PC-3 (cell line): ENCODE measurements at regions not wholly inside any gene's neighbourhood (a gene's known extent, or its start where the extent isn't known, plus 50 kb on each side); places are given as distances from the start of the nearest gene placed in this dataset.

Experiments used
- EZH2phosphoT487 ChIP-seq: fragments of 300-600 bp; sonication (generic); IDR thresholded peaks from 2 replicates; pipeline ENCODE4 v1.6.1; 2018; ENCODE audit warnings: mild to moderate bottlenecking, antibody characterized with exemption, low read length, borderline replicate concordance
- TF ChIP-seq, protein P1 (sequence below): fragments of 300-600 bp; sonication (generic); conservative IDR thresholded peaks from 2 replicates; pipeline ENCODE4 v1.5.1; 2017; ENCODE audit warnings: antibody characterized with exemption, low read depth, mild to moderate bottlenecking, low read length

- TF ChIP-seq, protein P1, sequence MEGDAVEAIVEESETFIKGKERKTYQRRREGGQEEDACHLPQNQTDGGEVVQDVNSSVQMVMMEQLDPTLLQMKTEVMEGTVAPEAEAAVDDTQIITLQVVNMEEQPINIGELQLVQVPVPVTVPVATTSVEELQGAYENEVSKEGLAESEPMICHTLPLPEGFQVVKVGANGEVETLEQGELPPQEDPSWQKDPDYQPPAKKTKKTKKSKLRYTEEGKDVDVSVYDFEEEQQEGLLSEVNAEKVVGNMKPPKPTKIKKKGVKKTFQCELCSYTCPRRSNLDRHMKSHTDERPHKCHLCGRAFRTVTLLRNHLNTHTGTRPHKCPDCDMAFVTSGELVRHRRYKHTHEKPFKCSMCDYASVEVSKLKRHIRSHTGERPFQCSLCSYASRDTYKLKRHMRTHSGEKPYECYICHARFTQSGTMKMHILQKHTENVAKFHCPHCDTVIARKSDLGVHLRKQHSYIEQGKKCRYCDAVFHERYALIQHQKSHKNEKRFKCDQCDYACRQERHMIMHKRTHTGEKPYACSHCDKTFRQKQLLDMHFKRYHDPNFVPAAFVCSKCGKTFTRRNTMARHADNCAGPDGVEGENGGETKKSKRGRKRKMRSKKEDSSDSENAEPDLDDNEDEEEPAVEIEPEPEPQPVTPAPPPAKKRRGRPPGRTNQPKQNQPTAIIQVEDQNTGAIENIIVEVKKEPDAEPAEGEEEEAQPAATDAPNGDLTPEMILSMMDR = no peak
- no peak for TF ChIP-seq EZH2phosphoT487
Observed at GRCh38 chr12:131313635-131314034, 359.9 kb downstream of the ADGRD1 start.
